Activated CD8-positive, alpha-beta memory T cell treated with anti-CD3 and anti-CD28 coated beads, Interleukin-2, amount 10 ng/mL, durations not matched to agents 7 days and 5 days (primary cell): ENCODE measurements at regions not wholly inside any gene's neighbourhood (a gene's known extent, or its start where the extent isn't known, plus 50 kb on each side); places are given as distances from the start of the nearest gene placed in this dataset.

Source experiments
- ATAC-seq: fragments of 150-1000 bp; cut with Tn5 transposase; one replicate; pipeline ENCODE4 v1.10.0; 2021; ENCODE audit warnings: moderate library complexity
- CTCF ChIA-PET: fragments of 350-600 bp; sonication (Branson Sonifier 250); formaldehyde crosslinking; loops from one replicate; lab custom pipeline; 2021; ENCODE audit warnings: antibody characterized with exemption; lab: Charles Lee
- DNase-seq: peaks from one replicate; pipeline ENCODE4 v3.0.0-alpha.2; 2020
- H3K27ac Mint-ChIP-seq: one replicate; pipeline ENCODE4 v1.8.0; 2021; ENCODE audit warnings: mild to moderate bottlenecking, mixed read lengths
- H3K27me3 Mint-ChIP-seq: one replicate; pipeline ENCODE4 v1.8.0; 2021; ENCODE audit warnings: mixed read lengths
- H3K36me3 Mint-ChIP-seq: one replicate; pipeline ENCODE4 v1.8.0; 2021; ENCODE audit warnings: mild to moderate bottlenecking, mixed read lengths
- H3K4me1 Mint-ChIP-seq: one replicate; pipeline ENCODE4 v1.8.0; 2021; ENCODE audit warnings: mixed read lengths
- H3K4me3 Mint-ChIP-seq: one replicate; pipeline ENCODE4 v1.8.0; 2021; ENCODE audit warnings: mild to moderate bottlenecking, moderate library complexity, mixed read lengths
- H3K9me3 Mint-ChIP-seq: one replicate; pipeline ENCODE4 v1.8.0; 2022; ENCODE audit warnings: low read depth, mixed read lengths

DNA sequence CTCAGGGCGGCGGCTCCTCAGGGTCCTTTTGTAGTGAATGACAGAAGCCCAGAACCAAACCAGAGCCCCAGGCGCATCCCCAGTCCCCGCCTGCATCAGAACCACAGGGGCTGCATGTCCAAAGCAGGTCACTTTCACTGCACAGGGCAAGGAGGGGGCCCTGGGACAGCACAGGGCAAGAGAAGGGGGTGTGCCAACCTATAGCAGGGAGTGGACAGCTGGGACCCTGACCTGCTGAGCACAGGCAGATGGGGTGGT, 501.4 kb downstream of the PREX1 start:
- Mint-ChIP-seq H3K36me3 (no peaks in the 10 kb centered on the region), H3K27ac (no peak overlapping the region), H3K27me3 (peaks cover 21% of the 10 kb centered on the region), H3K9me3 (no peaks in the 10 kb centered on the region), H3K4me3 (no peak overlapping the region), H3K4me1 (no peaks in the 10 kb centered on the region)
- no peak for DNase-seq
- CTCF ChIA-PET = no interaction called here
- ATAC-seq = no peak

- ATAC-seq (no peak), DNase-seq (no peak)
- CTCF ChIA-PET = no interaction called here
- Mint-ChIP-seq H3K4me1 (no peaks in the 10 kb centered on the region), H3K4me3 (no peak overlapping the region), H3K27ac (no peak overlapping the region), H3K9me3 (no peaks in the 10 kb centered on the region), H3K36me3 (no peaks in the 10 kb centered on the region), H3K27me3 (peaks cover 20% of the 10 kb centered on the region)
Measured at GRCh38 chr20:48325656-48326433, 502.0 kb downstream of the PREX1 start.

DNA sequence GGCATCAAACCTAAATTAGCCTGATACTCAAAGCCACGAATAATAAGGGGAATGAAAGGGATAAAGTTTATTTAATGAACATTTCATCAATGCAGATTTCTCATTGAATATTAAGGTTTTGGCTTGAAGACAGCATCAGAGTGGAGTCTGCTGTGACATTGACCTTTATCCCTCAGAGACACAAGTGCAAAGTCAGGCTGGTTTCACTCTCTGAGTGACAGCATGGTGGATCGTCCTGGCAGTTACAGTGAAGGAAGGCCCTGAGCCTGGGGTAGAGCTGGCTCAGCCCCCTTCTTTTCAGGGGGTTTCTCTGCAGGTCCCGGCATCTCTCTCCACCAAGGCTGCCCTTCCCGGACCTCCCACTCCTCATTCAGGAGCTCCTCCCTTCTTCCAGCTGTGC, 503.1 kb downstream of the PREX1 start:
- no peak for DNase-seq
- Mint-ChIP-seq H3K27me3 (peaks cover 12% of the 10 kb centered on the region), H3K27ac (no peak overlapping the region), H3K36me3 (no peaks in the 10 kb centered on the region), H3K4me3 (no peak overlapping the region), H3K4me1 (no peaks in the 10 kb centered on the region), H3K9me3 (no peaks in the 10 kb centered on the region)
- CTCF ChIA-PET = no interaction called here
- ATAC-seq = no peak

GRCh38 chr20:48321271-48321670, 506.5 kb downstream of the PREX1 start:
- Mint-ChIP-seq H3K4me3 (no peak overlapping the region), H3K27me3 (peaks cover 11% of the 10 kb centered on the region), H3K9me3 (no peaks in the 10 kb centered on the region), H3K36me3 (no peaks in the 10 kb centered on the region), H3K27ac (no peak overlapping the region), H3K4me1 (no peaks in the 10 kb centered on the region)
- ATAC-seq (no peak), DNase-seq (no peak)
- CTCF ChIA-PET = no interaction called here

DNA sequence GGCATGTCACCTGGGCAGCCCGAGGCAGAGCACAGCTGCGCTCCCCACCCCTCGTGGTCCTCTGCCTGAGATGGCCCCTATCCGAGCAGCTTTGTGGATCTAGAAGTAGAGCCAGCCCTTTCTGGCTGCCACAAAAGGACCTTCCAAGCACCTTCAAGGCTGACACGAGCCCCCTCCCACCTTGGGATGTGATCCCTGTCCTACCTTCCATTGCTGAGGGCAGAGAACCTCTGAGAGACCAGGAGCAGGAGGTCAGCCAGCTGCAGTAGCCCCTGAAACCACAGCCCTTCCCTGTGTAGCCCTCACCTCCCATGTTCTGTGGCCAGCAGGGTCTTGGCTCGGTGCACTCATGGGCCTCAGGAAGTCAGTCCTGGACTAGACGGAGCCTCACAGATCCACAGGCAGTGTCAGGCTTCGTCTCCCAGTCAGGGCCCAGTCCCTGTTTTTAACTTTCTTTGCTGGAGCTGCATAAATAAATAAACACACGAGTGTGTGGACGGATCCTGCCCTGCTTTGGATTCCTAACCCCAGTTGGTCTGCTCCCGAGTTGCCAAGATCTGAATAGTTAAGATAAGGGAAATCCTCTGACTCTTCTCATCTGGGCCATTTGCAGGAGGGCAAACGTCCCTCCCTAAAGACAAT, 507.7 kb downstream of the PREX1 start:
- no peaks in the 10 kb centered on the region for H3K36me3 Mint-ChIP-seq
- no peak for DNase-seq
- ATAC-seq = no peak
- H3K27ac Mint-ChIP-seq = no peak overlapping the region
- CTCF ChIA-PET = no interaction called here
- no peak overlapping the region for H3K4me3 Mint-ChIP-seq
- no peaks in the 10 kb centered on the region for H3K4me1 Mint-ChIP-seq
- peaks cover 11% of the 10 kb centered on the region for H3K27me3 Mint-ChIP-seq
- no peaks in the 10 kb centered on the region for H3K9me3 Mint-ChIP-seq

DNA sequence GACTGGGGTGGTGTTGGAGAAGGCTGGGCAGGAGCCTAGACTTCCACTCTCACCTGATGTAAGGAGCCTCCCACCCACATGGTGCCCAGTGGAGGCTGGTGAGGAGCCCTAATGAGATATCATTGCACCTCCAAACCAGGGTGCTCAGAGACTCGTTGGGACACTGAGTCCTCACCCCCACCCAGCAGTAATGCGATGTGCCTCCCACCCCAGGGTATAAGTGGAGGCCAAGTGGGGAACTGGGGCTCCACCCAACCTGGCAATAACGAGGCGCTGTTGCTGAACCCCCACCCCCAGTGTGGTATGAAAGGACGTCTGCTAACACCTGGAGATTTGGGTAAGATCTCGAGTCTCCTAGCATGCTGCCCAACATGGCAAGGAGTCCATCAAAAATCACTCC, 510.2 kb downstream of the PREX1 start:
- Mint-ChIP-seq H3K4me3 (no peak overlapping the region), H3K9me3 (no peaks in the 10 kb centered on the region), H3K4me1 (no peaks in the 10 kb centered on the region), H3K27ac (no peak overlapping the region), H3K27me3 (peaks cover 4% of the 10 kb centered on the region), H3K36me3 (no peaks in the 10 kb centered on the region)
- ATAC-seq = no peak
- no peak for DNase-seq
- CTCF ChIA-PET = no interaction called here

GRCh38 chr20:48314925-48315592, 512.7 kb downstream of the PREX1 start:
- Mint-ChIP-seq H3K4me1 (no peaks in the 10 kb centered on the region), H3K27me3 (peaks cover 3% of the 10 kb centered on the region), H3K4me3 (no peak overlapping the region), H3K9me3 (no peaks in the 10 kb centered on the region), H3K27ac (no peak overlapping the region), H3K36me3 (no peaks in the 10 kb centered on the region)
- CTCF ChIA-PET = interaction anchor here (0.6 kb wide), 1 partner anchor 754 kb away, joined by 3 read pairs; no protein-coding TSS in a partner anchor
- DNase-seq (no peak), ATAC-seq (no peak)

DNA sequence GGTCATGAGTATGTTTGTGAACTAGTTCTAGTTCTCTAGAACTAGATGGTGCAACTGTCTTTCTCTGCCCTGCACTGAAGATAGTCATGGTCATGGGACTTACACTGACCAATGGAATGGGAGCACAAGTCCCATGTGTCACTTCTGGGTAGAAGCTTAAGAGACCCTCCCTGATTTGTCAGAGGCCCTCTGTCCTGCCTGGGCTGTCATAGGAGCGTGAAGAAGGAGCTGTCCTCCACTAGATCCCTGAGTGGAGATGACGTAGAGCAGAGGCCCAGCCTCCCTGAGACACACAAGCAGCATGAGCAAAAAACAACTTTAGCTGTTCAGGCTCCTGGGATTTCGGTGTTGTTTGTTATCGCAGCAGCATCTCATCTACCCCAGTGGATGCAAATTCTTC, 514.5 kb downstream of the PREX1 start:
- DNase-seq = no peak

GRCh38 chr20:48311956-48312355, 515.8 kb downstream of the PREX1 start:
- CTCF ChIA-PET = no interaction called here

More for the DNA sequence above, 514.5 kb downstream of the PREX1 start:
- Mint-ChIP-seq H3K27me3 (peaks cover 8% of the 10 kb centered on the region), H3K36me3 (no peaks in the 10 kb centered on the region), H3K4me3 (no peak overlapping the region), H3K4me1 (no peaks in the 10 kb centered on the region), H3K9me3 (no peaks in the 10 kb centered on the region), H3K27ac (no peak overlapping the region)
- CTCF ChIA-PET = no interaction called here
- ATAC-seq = no peak

GRCh38 chr20:48310305-48310704, 517.5 kb downstream of the PREX1 start:
- Mint-ChIP-seq H3K27me3 (peaks cover 9% of the 10 kb centered on the region), H3K27ac (no peak overlapping the region), H3K9me3 (no peaks in the 10 kb centered on the region), H3K4me1 (no peaks in the 10 kb centered on the region), H3K36me3 (no peaks in the 10 kb centered on the region), H3K4me3 (no peak overlapping the region)
- ATAC-seq = no peak
- CTCF ChIA-PET = no interaction called here
- DNase-seq = no peak

More at GRCh38 chr20:48311956-48312355, 515.8 kb downstream of the PREX1 start:
- Mint-ChIP-seq H3K9me3 (no peaks in the 10 kb centered on the region), H3K4me3 (no peak overlapping the region), H3K27me3 (peaks cover 9% of the 10 kb centered on the region), H3K36me3 (no peaks in the 10 kb centered on the region), H3K4me1 (no peaks in the 10 kb centered on the region), H3K27ac (no peak overlapping the region)
- ATAC-seq = no peak
- DNase-seq = no peak

DNA sequence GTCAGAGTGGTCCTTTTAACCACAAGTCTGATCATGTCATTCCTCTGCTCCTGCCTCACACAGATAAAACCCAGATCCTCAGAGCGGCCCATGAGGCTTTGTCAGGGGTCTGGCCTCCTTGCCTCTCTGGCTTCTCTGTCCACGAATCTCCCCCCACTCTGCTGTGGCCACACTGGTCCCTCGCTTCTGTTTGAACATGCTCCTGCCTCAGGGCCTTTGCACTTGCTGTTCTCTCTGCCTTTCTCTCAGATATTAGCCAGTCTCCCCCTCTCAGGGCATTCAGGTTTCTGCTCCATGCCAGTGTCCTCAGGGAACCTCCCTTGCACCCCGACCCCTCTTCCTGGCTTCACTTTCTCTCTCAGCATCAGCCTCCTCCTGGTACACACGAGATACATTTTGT, 518.5 kb downstream of the PREX1 start:
- Mint-ChIP-seq H3K9me3 (no peaks in the 10 kb centered on the region), H3K4me1 (no peaks in the 10 kb centered on the region), H3K36me3 (no peaks in the 10 kb centered on the region), H3K4me3 (no peak overlapping the region), H3K27ac (no peak overlapping the region), H3K27me3 (peaks cover 9% of the 10 kb centered on the region)
- no peak for DNase-seq
- CTCF ChIA-PET = no interaction called here
- no peak for ATAC-seq

- Mint-ChIP-seq H3K27me3 (peaks cover 9% of the 10 kb centered on the region), H3K4me3 (no peak overlapping the region), H3K4me1 (no peaks in the 10 kb centered on the region), H3K36me3 (no peaks in the 10 kb centered on the region), H3K9me3 (no peaks in the 10 kb centered on the region), H3K27ac (no peak overlapping the region)
- DNase-seq = no peak
- CTCF ChIA-PET = interaction anchor here (0.6 kb wide), 1 partner anchor 15 kb away, joined by 3 read pairs; no protein-coding TSS in a partner anchor
- ATAC-seq = no peak
Measured at GRCh38 chr20:48308882-48309281, 518.9 kb downstream of the PREX1 start.

- CTCF ChIA-PET = interaction anchor here (0.6 kb wide), 1 partner anchor 15 kb away, joined by 3 read pairs; no protein-coding TSS in a partner anchor
- H3K4me3 Mint-ChIP-seq = no peak overlapping the region
- no peak for DNase-seq
- H3K4me1 Mint-ChIP-seq = no peaks in the 10 kb centered on the region
- H3K27me3 Mint-ChIP-seq = peaks cover 9% of the 10 kb centered on the region
- H3K9me3 Mint-ChIP-seq = no peaks in the 10 kb centered on the region
- no peak overlapping the region for H3K27ac Mint-ChIP-seq
- H3K36me3 Mint-ChIP-seq = no peaks in the 10 kb centered on the region
- no peak for ATAC-seq
Measured at GRCh38 chr20:48308232-48308781, 519.5 kb downstream of the PREX1 start.

- no peaks in the 10 kb centered on the region for H3K9me3 Mint-ChIP-seq
- ATAC-seq = no peak
- no peak overlapping the region for H3K27ac Mint-ChIP-seq
- peaks cover 11% of the 10 kb centered on the region for H3K27me3 Mint-ChIP-seq
- H3K36me3 Mint-ChIP-seq = no peaks in the 10 kb centered on the region
- DNase-seq = no peak
- CTCF ChIA-PET = no interaction called here
- no peak overlapping the region for H3K4me3 Mint-ChIP-seq
- no peaks in the 10 kb centered on the region for H3K4me1 Mint-ChIP-seq
Measured at GRCh38 chr20:48307277-48307676, 520.5 kb downstream of the PREX1 start.
